ENCODE measurements at regions not wholly inside any gene's neighbourhood (a gene's known extent, or its start where the extent isn't known, plus 50 kb on each side); places are given as distances from the start of the nearest gene placed in this dataset.
A peak's percentile ranks its signal among the peaks of the same experiment; 100 is the strongest.

DNA sequence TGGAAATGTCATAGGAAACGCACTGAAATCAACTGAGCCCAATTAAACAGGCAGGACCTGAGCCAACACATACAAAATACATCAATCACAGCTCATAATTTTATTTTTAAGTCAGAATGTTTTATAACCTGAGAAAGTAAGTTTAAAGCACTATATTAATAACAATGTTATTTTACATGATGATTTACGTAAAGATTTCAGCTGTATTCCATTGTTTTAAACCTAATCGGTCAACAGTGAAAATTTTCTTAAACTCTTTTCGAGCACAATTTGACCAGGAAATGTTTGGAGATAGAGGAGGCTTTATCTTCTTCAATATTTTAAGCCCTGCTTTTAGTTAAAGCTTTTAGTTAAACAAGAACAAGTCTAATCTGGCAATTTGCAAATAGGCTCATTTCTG, 201.8 kb upstream of the TOX3 start:
- peaks cover 0 to 11% (median 0%) of the 10 kb centered on the region in 5 donors for H3K4me1 ChIP-seq (ENCODE audit: control insufficient read depth in 5 of 5, insufficient read depth in 5 of 5, low read length in 5 of 5)
- TF ChIP-seq, protein P1, sequence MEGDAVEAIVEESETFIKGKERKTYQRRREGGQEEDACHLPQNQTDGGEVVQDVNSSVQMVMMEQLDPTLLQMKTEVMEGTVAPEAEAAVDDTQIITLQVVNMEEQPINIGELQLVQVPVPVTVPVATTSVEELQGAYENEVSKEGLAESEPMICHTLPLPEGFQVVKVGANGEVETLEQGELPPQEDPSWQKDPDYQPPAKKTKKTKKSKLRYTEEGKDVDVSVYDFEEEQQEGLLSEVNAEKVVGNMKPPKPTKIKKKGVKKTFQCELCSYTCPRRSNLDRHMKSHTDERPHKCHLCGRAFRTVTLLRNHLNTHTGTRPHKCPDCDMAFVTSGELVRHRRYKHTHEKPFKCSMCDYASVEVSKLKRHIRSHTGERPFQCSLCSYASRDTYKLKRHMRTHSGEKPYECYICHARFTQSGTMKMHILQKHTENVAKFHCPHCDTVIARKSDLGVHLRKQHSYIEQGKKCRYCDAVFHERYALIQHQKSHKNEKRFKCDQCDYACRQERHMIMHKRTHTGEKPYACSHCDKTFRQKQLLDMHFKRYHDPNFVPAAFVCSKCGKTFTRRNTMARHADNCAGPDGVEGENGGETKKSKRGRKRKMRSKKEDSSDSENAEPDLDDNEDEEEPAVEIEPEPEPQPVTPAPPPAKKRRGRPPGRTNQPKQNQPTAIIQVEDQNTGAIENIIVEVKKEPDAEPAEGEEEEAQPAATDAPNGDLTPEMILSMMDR (IDR thresholded peaks at IDR 0.05; ENCODE audit: control extremely low read depth, extremely low read depth), result no peak
- no peak overlapping the region for H3K4me3 ChIP-seq
- no peak overlapping the region for H3K9ac ChIP-seq (ENCODE audit: insufficient read depth in 1 of 2, low read length in 2 of 2)
- 71 to 91% methylated on average over 4 of the region's 4 CpGs for WGBS, 2 donors
- peaks cover 0 to 2% (median 0%) of the 10 kb centered on the region in 4 donors for H3K9me3 ChIP-seq (ENCODE audit: control insufficient read depth in 4 of 4, insufficient read depth in 3 of 4, low read length in 3 of 4)
- peaks cover 0 to 2% (median 0%) of the 10 kb centered on the region in 3 donors for H3K27me3 ChIP-seq (ENCODE audit: control insufficient read depth in 3 of 3, insufficient read depth in 3 of 3, low read length in 2 of 3)
- DNase-seq, result peak in 2 of 3 donors; percentile 53 to 69
- no peak overlapping the region for H3K27ac ChIP-seq (ENCODE audit: low read depth in 1 of 2, low read length in 1 of 2)
- no peaks in the 10 kb centered on the region for H3K36me3 ChIP-seq (ENCODE audit: control insufficient read depth in 4 of 4, insufficient read depth in 4 of 4, low read length in 4 of 4)
- ATAC-seq (ENCODE audit: insufficient read depth, low FRiP score), result no peak

DNA sequence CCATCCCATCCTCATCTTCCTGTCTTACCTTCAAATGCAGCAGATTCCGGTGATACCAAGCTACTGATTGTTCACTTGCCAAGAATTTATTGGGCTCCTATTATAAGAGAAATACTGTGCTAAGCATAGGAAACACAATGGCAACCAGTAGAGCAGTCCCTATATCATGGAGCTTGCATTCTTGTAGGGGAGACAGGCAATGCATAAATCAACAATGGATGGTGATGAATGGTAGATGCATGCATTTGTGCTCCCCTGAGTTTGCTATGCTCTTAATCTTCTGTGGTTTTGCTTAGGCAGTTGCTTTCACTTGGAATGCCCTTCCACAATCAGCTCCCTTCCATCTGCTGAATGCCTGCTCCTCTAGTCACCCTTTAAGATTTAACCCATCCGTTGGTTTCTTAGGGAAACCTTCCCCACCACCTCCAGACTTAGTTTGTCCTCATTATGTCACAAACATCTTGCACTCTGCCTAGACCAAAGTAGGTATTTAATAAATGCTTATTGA, 200.2 kb upstream of the TOX3 start:
- Histone ChIP-seq H3K9ac (ENCODE audit: insufficient read depth in 1 of 2, low read length in 2 of 2) (no peak overlapping the region), H3K36me3 (ENCODE audit: control insufficient read depth in 4 of 4, insufficient read depth in 4 of 4, low read length in 4 of 4) (no peaks in the 10 kb centered on the region), H3K4me3 (no peak overlapping the region), H3K27me3 (ENCODE audit: control insufficient read depth in 3 of 3, insufficient read depth in 3 of 3, low read length in 2 of 3) (peaks cover 0 to 2% (median 0%) of the 10 kb centered on the region in 3 donors), H3K4me1 (ENCODE audit: control insufficient read depth in 5 of 5, insufficient read depth in 5 of 5, low read length in 5 of 5) (peaks cover 0 to 11% (median 3%) of the 10 kb centered on the region in 5 donors), H3K27ac (ENCODE audit: low read depth in 1 of 2, low read length in 1 of 2) (no peak overlapping the region), H3K9me3 (ENCODE audit: control insufficient read depth in 4 of 4, insufficient read depth in 3 of 4, low read length in 3 of 4) (no peaks in the 10 kb centered on the region)
- DNase-seq (no peak), ATAC-seq (ENCODE audit: insufficient read depth, low FRiP score) (no peak)
- TF ChIP-seq, protein P1 (IDR thresholded peaks at IDR 0.05; ENCODE audit: control extremely low read depth, extremely low read depth), result no peak
- WGBS, 2 donors, result 85 to 86% methylated on average over 2 of the region's 2 CpGs

DNA sequence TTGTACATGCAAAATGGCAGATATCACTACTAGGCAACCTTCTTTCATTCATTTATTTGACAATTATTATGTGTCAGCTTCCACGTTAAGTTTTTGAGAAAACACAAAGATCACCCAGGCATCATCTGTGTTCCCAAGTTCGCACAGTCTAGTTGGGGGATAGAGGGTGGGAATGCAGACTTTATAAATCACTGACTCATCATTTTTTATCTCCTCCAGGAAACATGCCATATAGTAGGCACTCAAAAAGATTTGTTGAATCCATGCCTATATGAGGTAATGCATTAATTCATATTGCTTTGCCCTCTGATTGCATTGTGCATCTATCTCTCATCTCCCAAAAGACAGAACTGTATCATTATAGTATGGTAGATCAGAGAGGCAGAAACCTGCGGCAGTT, 196.8 kb upstream of the TOX3 start:
- TF ChIP-seq, protein P1 (IDR thresholded peaks at IDR 0.05; ENCODE audit: control extremely low read depth, extremely low read depth), result no peak
- Histone ChIP-seq H3K27me3 (ENCODE audit: control insufficient read depth in 3 of 3, insufficient read depth in 3 of 3, low read length in 2 of 3) (peaks cover 0 to 2% (median 0%) of the 10 kb centered on the region in 3 donors), H3K27ac (ENCODE audit: low read depth in 1 of 2, low read length in 1 of 2) (no peak overlapping the region), H3K4me1 (ENCODE audit: control insufficient read depth in 5 of 5, insufficient read depth in 5 of 5, low read length in 5 of 5) (peaks cover 0 to 3% (median 3%) of the 10 kb centered on the region in 5 donors), H3K9me3 (ENCODE audit: control insufficient read depth in 4 of 4, insufficient read depth in 3 of 4, low read length in 3 of 4) (no peaks in the 10 kb centered on the region), H3K4me3 (no peak overlapping the region), H3K9ac (ENCODE audit: insufficient read depth in 1 of 2, low read length in 2 of 2) (no peak overlapping the region), H3K36me3 (ENCODE audit: control insufficient read depth in 4 of 4, insufficient read depth in 4 of 4, low read length in 4 of 4) (no peaks in the 10 kb centered on the region)
- 88% methylated on average over 3 of the region's 3 CpGs for WGBS, 2 donors
- ATAC-seq (ENCODE audit: insufficient read depth, low FRiP score), result no peak
- DNase-seq, result no peak
